Loucy (cell line): ENCODE measurements at regions not wholly inside any gene's neighbourhood (a gene's known extent, or its start where the extent isn't known, plus 50 kb on each side); places are given as distances from the start of the nearest gene placed in this dataset.

Source experiments
- H2AFZ ChIP-seq: fragments of 200-600 bp; sonication (generic); 2 replicates; pipeline ENCODE4 v1.6.0; 2016; ENCODE audit warnings: antibody characterized with exemption, mild to moderate bottlenecking, low read length, moderate library complexity
- H3F3A ChIP-seq: fragments of 200-600 bp; 2 replicates; pipeline ENCODE4 v1.6.0; 2016; ENCODE audit warnings: antibody characterized with exemption, low read depth, mild to moderate bottlenecking
- H3K27me3 ChIP-seq: fragments of 200-600 bp; sonication (generic); 2 replicates; pipeline ENCODE4 v1.6.1; 2014; ENCODE audit warnings: low read length, mild to moderate bottlenecking; ENCODE audit not compliant: insufficient read depth, poor library complexity, severe bottlenecking
- H3K36me3 ChIP-seq: fragments of 200-600 bp; sonication (generic); 2 replicates; pipeline ENCODE4 v1.6.1; 2016; ENCODE audit warnings: low read length; ENCODE audit not compliant: insufficient read depth
- H3K4me1 ChIP-seq: fragments of 200-600 bp; sonication (generic); 2 replicates; pipeline ENCODE4 v1.5.1; 2014; ENCODE audit warnings: low read length, mild to moderate bottlenecking; ENCODE audit not compliant: insufficient read depth, poor library complexity, severe bottlenecking
- H3K4me2 ChIP-seq: fragments of 200-600 bp; sonication (generic); 2 replicates; pipeline ENCODE4 v1.6.0; 2014; ENCODE audit warnings: antibody characterized with exemption, low read length, low read depth, mild to moderate bottlenecking; ENCODE audit not compliant: poor library complexity, severe bottlenecking
- H3K4me3 ChIP-seq: fragments of 200-600 bp; sonication (generic); 2 replicates; pipeline ENCODE4 v1.5.1; 2014; ENCODE audit warnings: low read length, mild to moderate bottlenecking, mixed read lengths; ENCODE audit not compliant: poor library complexity, severe bottlenecking
- H3K79me2 ChIP-seq: fragments of 200-600 bp; sonication (generic); 2 replicates; pipeline ENCODE4 v1.6.1; 2014; ENCODE audit warnings: low read length; ENCODE audit not compliant: insufficient read depth
- H3K9ac ChIP-seq: fragments of 200-600 bp; sonication (generic); 2 replicates; pipeline ENCODE4 v1.6.0; 2014; ENCODE audit warnings: mild to moderate bottlenecking, low read depth, low read length, moderate library complexity; ENCODE audit not compliant: poor library complexity, severe bottlenecking
- H3K9me2 ChIP-seq: fragments of 200-600 bp; sonication (generic); replicated peaks from 2 replicates; pipeline ENCODE4 v1.6.1; 2016; ENCODE audit warnings: low read depth, low read length, mixed read lengths
- H3K9me3 ChIP-seq: fragments of 200-600 bp; sonication (generic); 2 replicates; pipeline ENCODE4 v1.6.1; 2014; ENCODE audit warnings: mild to moderate bottlenecking, antibody characterized with exemption, low read length, low read depth; ENCODE audit not compliant: insufficient read depth
- H4K20me1 ChIP-seq: fragments of 200-600 bp; sonication (generic); 2 replicates; pipeline ENCODE4 v1.6.0; 2014; ENCODE audit warnings: antibody characterized with exemption, low read length, mild to moderate bottlenecking; ENCODE audit not compliant: insufficient read depth, poor library complexity, severe bottlenecking
- CTCF ChIP-seq: fragments of 200-600 bp; sonication (generic); conservative IDR thresholded peaks from 2 replicates; pipeline ENCODE4 v1.5.1; 2014; ENCODE audit warnings: mild to moderate bottlenecking, antibody characterized with exemption, low read length
- EZH2phosphoT487 ChIP-seq: fragments of 200-600 bp; IDR thresholded peaks from 2 replicates; pipeline ENCODE4 v1.6.1; 2018; ENCODE audit warnings: antibody characterized with exemption, mild to moderate bottlenecking, moderate library complexity, borderline replicate concordance

- TF ChIP-seq EZH2phosphoT487 = no peak
- no peak for TF ChIP-seq CTCF
- H3K27me3 ChIP-seq = no peaks in the 10 kb centered on the region
- no peaks in the 10 kb centered on the region for H4K20me1 ChIP-seq
Measured at GRCh38 chr2:53006980-53007379, 760.6 kb upstream of the CHAC2 start.

GRCh38 chr2:53004413-53004812 lies 763.2 kb upstream of the CHAC2 start:
- H3K79me2 ChIP-seq = no peaks in the 10 kb centered on the region
- no peaks in the 10 kb centered on the region for H3K36me3 ChIP-seq
- no peak overlapping the region for H3K4me3 ChIP-seq
- no peaks in the 10 kb centered on the region for H3F3A ChIP-seq
- H3K27me3 ChIP-seq = no peaks in the 10 kb centered on the region
- H3K4me1 ChIP-seq = no peaks in the 10 kb centered on the region
- no peak overlapping the region for H2AFZ ChIP-seq
- H3K4me2 ChIP-seq = no peak overlapping the region
- H3K9me2 ChIP-seq = no peaks in the 10 kb centered on the region
- no peak for TF ChIP-seq CTCF
- no peaks in the 10 kb centered on the region for H4K20me1 ChIP-seq
- no peak overlapping the region for H3K9ac ChIP-seq
- H3K9me3 ChIP-seq = no peaks in the 10 kb centered on the region

More at GRCh38 chr2:53006980-53007379, 760.6 kb upstream of the CHAC2 start:
- H3K9me2 ChIP-seq = no peaks in the 10 kb centered on the region
- H3K36me3 ChIP-seq = no peaks in the 10 kb centered on the region
- no peaks in the 10 kb centered on the region for H3F3A ChIP-seq
- no peak overlapping the region for H3K9ac ChIP-seq
- no peaks in the 10 kb centered on the region for H3K9me3 ChIP-seq
- no peak overlapping the region for H3K4me3 ChIP-seq
- H3K79me2 ChIP-seq = no peaks in the 10 kb centered on the region
- H3K4me1 ChIP-seq = no peaks in the 10 kb centered on the region
- no peak overlapping the region for H2AFZ ChIP-seq
- no peak overlapping the region for H3K4me2 ChIP-seq

GRCh38 chr2:52995424-52995823 lies 772.2 kb upstream of the CHAC2 start:
- no peaks in the 10 kb centered on the region for H3K36me3 ChIP-seq
- H3K27me3 ChIP-seq = no peaks in the 10 kb centered on the region
- H3K4me3 ChIP-seq = no peak overlapping the region
- H2AFZ ChIP-seq = no peak overlapping the region
- no peak overlapping the region for H3K9ac ChIP-seq
- H4K20me1 ChIP-seq = no peaks in the 10 kb centered on the region
- H3F3A ChIP-seq = no peaks in the 10 kb centered on the region
- no peaks in the 10 kb centered on the region; the same call in 1 of the 2 replicates for H3K9me3 ChIP-seq
- H3K9me2 ChIP-seq = no peaks in the 10 kb centered on the region
- no peaks in the 10 kb centered on the region for H3K4me1 ChIP-seq
- H3K4me2 ChIP-seq = no peak overlapping the region
- TF ChIP-seq EZH2phosphoT487 (no peak), CTCF (no peak)
- H3K79me2 ChIP-seq = no peaks in the 10 kb centered on the region
